ENCODE measurements at regions not wholly inside any gene's neighbourhood (a gene's known extent, or its start where the extent isn't known, plus 50 kb on each side); places are given as distances from the start of the nearest gene placed in this dataset.

DNA sequence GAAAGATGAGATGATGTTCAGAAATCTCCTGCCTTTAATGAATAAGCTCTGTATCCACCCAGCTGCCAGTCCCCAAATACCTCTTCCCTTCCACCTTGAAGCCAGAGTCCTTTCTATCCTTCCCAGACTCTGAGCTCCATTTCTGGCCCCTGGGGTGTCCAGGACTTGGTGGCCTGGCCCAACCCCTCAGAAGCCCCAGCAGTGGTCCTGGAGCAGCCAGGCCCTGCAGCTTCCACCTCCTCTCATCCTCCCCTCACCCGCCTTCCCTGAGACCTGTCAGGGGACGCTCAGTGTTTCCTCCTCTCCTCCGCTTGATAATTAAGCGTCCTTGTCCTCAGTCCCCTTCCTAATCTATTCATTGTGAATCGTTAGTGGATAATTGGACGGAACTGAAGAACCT lies 95.2 kb upstream of the CCL1 start:
- Mint-ChIP-seq H3K27ac (no peak overlapping the region; a peak in 2 of 7 replicates), H3K4me3 (no peak overlapping the region), H3K4me1 (peaks cover 3% of the 10 kb centered on the region in 2 experiments; a peak in 3 of 4 replicates), H3K9me3 (no peaks in the 10 kb centered on the region), H3K36me3 (ENCODE audit: insufficient read depth in 1 of 3, low read depth in 3 of 3) (no peaks in the 10 kb centered on the region), H3K27me3 (ENCODE audit: low read depth) (peaks cover 19% of the 10 kb centered on the region)
- Histone ChIP-seq H2BK20ac (ENCODE audit: low read depth, low read length, poor library complexity, severe bottlenecking) (no peak overlapping the region), H3K4me2 (ENCODE audit: insufficient read depth, insufficient read length, low read length) (no peak overlapping the region), H2AFZ (ENCODE audit: low read length) (no peak overlapping the region), H3K18ac (ENCODE audit: insufficient read length, low read depth, low read length) (no peak overlapping the region), H3K9ac (ENCODE audit: extremely low read depth, insufficient read length, low read length) (no peak overlapping the region), H2BK5ac (ENCODE audit: insufficient read length, low read length) (no peak overlapping the region), H4K8ac (replicated peaks; ENCODE audit: insufficient read length, low read depth, low read length) (no peak overlapping the region), H2BK120ac (ENCODE audit: low read depth, low read length, poor library complexity, severe bottlenecking) (no peak overlapping the region), H3K27ac (ENCODE audit: insufficient read length, low read depth, low read length) (no peak overlapping the region), H2AK5ac (ENCODE audit: insufficient read length, low read length) (no peak overlapping the region), H4K20me1 (ENCODE audit: control insufficient read depth, insufficient read depth, insufficient read length) (no peaks in the 10 kb centered on the region), H3K79me2 (ENCODE audit: insufficient read depth, low read length) (no peaks in the 10 kb centered on the region), H3K14ac (ENCODE audit: insufficient read depth, low read length) (no peak overlapping the region), H4K91ac (ENCODE audit: insufficient read length, low read depth, low read length) (no peak overlapping the region), H3K9me3 (ENCODE audit: control insufficient read depth, low read depth, low read length) (no peaks in the 10 kb centered on the region), H3K79me1 (ENCODE audit: insufficient read depth, low read depth, low read length, poor library complexity, severe bottlenecking) (no peaks in the 10 kb centered on the region), H3K56ac (ENCODE audit: insufficient read length, low read depth, low read length) (no peak overlapping the region), H2BK15ac (ENCODE audit: low read depth, low read length) (no peak overlapping the region), H3K4me1 (ENCODE audit: insufficient read depth, low read length) (no peaks in the 10 kb centered on the region), H3K23ac (ENCODE audit: insufficient read length, low read depth, low read length) (no peak overlapping the region), H3K4ac (ENCODE audit: low read depth, low read length) (no peak overlapping the region), H4K5ac (ENCODE audit: insufficient read length, low read depth, low read length) (no peak overlapping the region), H3K23me2 (ENCODE audit: insufficient read length, low read depth, low read length, poor library complexity, severe bottlenecking) (no peaks in the 10 kb centered on the region), H2BK12ac (ENCODE audit: insufficient read length, low read depth, low read length) (no peak overlapping the region), H3K27me3 (ENCODE audit: insufficient read depth, low read length) (no peaks in the 10 kb centered on the region), H3T11ph (ENCODE audit: low read length) (no peak overlapping the region)
- DNase-seq: no peak
- TF ChIP-seq CTCF (conservative IDR thresholded peaks at IDR 0.05): no peak
- no CpG with 5 or more reads among the region's 6 CpGs for WGBS (ENCODE audit: extremely low coverage, insufficient read length, low lambda C conversion rate)
